Body of pancreas (tissue), 4 donors: ENCODE measurements at regions not wholly inside any gene's neighbourhood (a gene's known extent, or its start where the extent isn't known, plus 50 kb on each side); places are given as distances from the start of the nearest gene placed in this dataset.
"Not testable (repeated sequence)": the region's sequence is repeated elsewhere in the genome, so short reads cannot be mapped to it uniquely, and the experiment has no call there.

Experiments used
- CTCF ChIP-seq, 7 experiments: fragments of 450-650 bp in 4 of 7; fragments of 200-600 bp in 3 of 7; sonication (generic) in 3 of 7; IDR thresholded peaks; one replicate each; pipeline ENCODE4 v1.5.1; 2016 to 2019; ENCODE audit warnings: antibody characterized with exemption in 7 of 7
- POLR2A ChIP-seq, 3 donors: fragments of 450-650 bp; IDR thresholded peaks; one replicate each; pipeline ENCODE4 v1.6.1; 2016; ENCODE audit warnings: antibody characterized with exemption in 3 of 3, mild to moderate bottlenecking in 2 of 3

- TF ChIP-seq CTCF, POLR2A (IDR thresholded peaks at IDR 0.05): not testable (repeated sequence)
These were observed 171.2 kb downstream of the TBC1D2B start for GRCh38 chr15:77906062-77906990.
